WTC11 (cell line): ENCODE measurements at regions not wholly inside any gene's neighbourhood (a gene's known extent, or its start where the extent isn't known, plus 50 kb on each side); places are given as distances from the start of the nearest gene placed in this dataset.

Experiments used
- ATAC-seq: fragments of 200-7000 bp; cut with Tn5 transposase; 2 replicates; pipeline ENCODE4 v1.10.0; 2021; ENCODE audit warnings: mild to moderate bottlenecking, moderate library complexity
- CTCF ChIA-PET: fragments of 300-600 bp; sonication (Branson Sonifier 250); formaldehyde crosslinking; loops from one replicate; lab custom pipeline; 2021; ENCODE audit warnings: antibody characterized with exemption; lab: Charles Lee
- POLR2A ChIA-PET: fragments of 350-600 bp; sonication (Branson Sonifier 250); formaldehyde crosslinking; loops from one replicate; lab custom pipeline; 2021; ENCODE audit warnings: antibody characterized with exemption; lab: Charles Lee
- DNase-seq: peaks from one replicate; pipeline ENCODE4 v3.0.0; 2021; ENCODE audit warnings: low spot score
- H3K27ac Mint-ChIP-seq: 2 replicates; pipeline ENCODE4 v1.8.0; 2021; ENCODE audit warnings: mixed read lengths
- H3K27me3 Mint-ChIP-seq: 2 replicates; pipeline ENCODE4 v1.8.0; 2021; ENCODE audit warnings: low read depth, mild to moderate bottlenecking, moderate library complexity, mixed read lengths
- H3K36me3 Mint-ChIP-seq: 2 replicates; pipeline ENCODE4 v1.8.0; 2021; ENCODE audit warnings: mixed read lengths
- H3K4me1 Mint-ChIP-seq: 2 replicates; pipeline ENCODE4 v1.8.0; 2022; ENCODE audit warnings: mixed read lengths
- H3K4me3 Mint-ChIP-seq: 2 replicates; pipeline ENCODE4 v1.8.0; 2021; ENCODE audit warnings: mild to moderate bottlenecking, moderate library complexity, mixed read lengths
- H3K9me3 Mint-ChIP-seq: 2 replicates; pipeline ENCODE4 v1.8.0; 2021; ENCODE audit warnings: mixed read lengths
- AR ChIP-seq: fragments of 250-450 bp; sonication (Bioruptor Pico); IDR thresholded peaks from 2 replicates; pipeline ENCODE4 v1.9.0; 2021; ENCODE audit warnings: mild to moderate bottlenecking
- ARID4B ChIP-seq: sonication (generic); formaldehyde crosslinking; IDR thresholded peaks from 2 replicates; pipeline ENCODE4 v1.8.0; 2023; ENCODE audit warnings: missing genetic modification reagents, mild to moderate bottlenecking, borderline replicate concordance
- ATF1 ChIP-seq: sonication (generic); formaldehyde crosslinking; IDR thresholded peaks from 2 replicates; pipeline ENCODE4 v1.8.1; 2023; ENCODE audit warnings: mild to moderate bottlenecking, moderate library complexity, missing genetic modification reagents
- CTCF ChIP-seq: fragments of 200-600 bp; IDR thresholded peaks from 2 replicates; pipeline ENCODE4 v1.8.0; 2022; ENCODE audit warnings: antibody characterized with exemption
- EMX1 ChIP-seq: fragments of 250-450 bp; sonication (Bioruptor Pico); IDR thresholded peaks from 2 replicates; pipeline ENCODE4 v1.8.0; 2021; ENCODE audit warnings: mild to moderate bottlenecking
- ERG ChIP-seq: fragments of 250-450 bp; sonication (Bioruptor Pico); IDR thresholded peaks from 2 replicates; pipeline ENCODE4 v1.8.0; 2021; ENCODE audit warnings: mild to moderate bottlenecking
- FOXP4 ChIP-seq: sonication (generic); formaldehyde crosslinking; IDR thresholded peaks from 2 replicates; pipeline ENCODE4 v1.8.0; 2022; ENCODE audit warnings: mild to moderate bottlenecking, missing genetic modification reagents
- IRF2 ChIP-seq: sonication (generic); formaldehyde crosslinking; IDR thresholded peaks from 2 replicates; pipeline ENCODE4 v1.8.0; 2022; ENCODE audit warnings: low read depth, missing genetic modification reagents, borderline replicate concordance
- MLX ChIP-seq: sonication (generic); formaldehyde crosslinking; IDR thresholded peaks from 2 replicates; pipeline ENCODE4 v1.8.1; 2023; ENCODE audit warnings: mild to moderate bottlenecking, missing genetic modification reagents, moderate library complexity
- MXD4 ChIP-seq: fragments of 250-450 bp; sonication (Bioruptor Pico); IDR thresholded peaks from 2 replicates; pipeline ENCODE4 v1.8.0; 2021; ENCODE audit warnings: mild to moderate bottlenecking, moderate library complexity, borderline replicate concordance
- MYBL2 ChIP-seq: sonication (generic); formaldehyde crosslinking; IDR thresholded peaks from 2 replicates; pipeline ENCODE4 v1.8.1; 2023; ENCODE audit warnings: mild to moderate bottlenecking, moderate library complexity, missing genetic modification reagents
- NR1H2 ChIP-seq: sonication (generic); formaldehyde crosslinking; IDR thresholded peaks from 2 replicates; pipeline ENCODE4 v1.9.0; 2021; ENCODE audit warnings: mild to moderate bottlenecking, moderate library complexity, missing genetic modification reagents
- NR3C1 ChIP-seq: sonication (generic); formaldehyde crosslinking; conservative IDR thresholded peaks from 2 replicates; pipeline ENCODE4 v1.8.1; 2023; ENCODE audit warnings: low read depth, mild to moderate bottlenecking, missing genetic modification reagents
- USF2 ChIP-seq: sonication (generic); formaldehyde crosslinking; IDR thresholded peaks from 2 replicates; pipeline ENCODE4 v1.8.1; 2023; ENCODE audit warnings: mild to moderate bottlenecking, missing genetic modification reagents, moderate library complexity
- ZBTB21 ChIP-seq: sonication (generic); formaldehyde crosslinking; IDR thresholded peaks from 2 replicates; pipeline ENCODE4 v1.8.1; 2023; ENCODE audit warnings: mild to moderate bottlenecking, missing genetic modification reagents, borderline replicate concordance
- ZBTB43 ChIP-seq: sonication (generic); formaldehyde crosslinking; IDR thresholded peaks from 2 replicates; pipeline ENCODE4 v1.8.1; 2023; ENCODE audit warnings: mild to moderate bottlenecking, missing genetic modification reagents
- ZNF263 ChIP-seq: sonication (generic); formaldehyde crosslinking; IDR thresholded peaks from 2 replicates; pipeline ENCODE4 v1.8.1; 2022; ENCODE audit warnings: low read depth, mild to moderate bottlenecking, moderate library complexity, missing genetic modification reagents

- Mint-ChIP-seq H3K27me3 (no peaks in the 10 kb centered on the region), H3K27ac (no peak overlapping the region), H3K4me3 (no peak overlapping the region), H3K9me3 (peaks cover 11% of the 10 kb centered on the region), H3K4me1 (no peaks in the 10 kb centered on the region), H3K36me3 (no peaks in the 10 kb centered on the region)
- ATAC-seq (peak; percentile 73), DNase-seq (no peak)
- CTCF ChIA-PET: interaction anchor here (0.6 to 0.9 kb wide), 2 partner anchors 475 to 1119 kb away, joined by 3 read pairs; no protein-coding TSS in a partner anchor
- TF ChIP-seq MYBL2: no peak
- no peak for TF ChIP-seq MXD4 (CRISPR knock-in tag)
- no peak for TF ChIP-seq ZBTB21 (CRISPR knock-in tag)
- no peak for TF ChIP-seq EMX1 (CRISPR knock-in tag)
- no peak for TF ChIP-seq ARID4B (CRISPR knock-in tag)
- no peak for TF ChIP-seq CTCF
- no peak for TF ChIP-seq USF2
- no peak for TF ChIP-seq AR
- no peak for TF ChIP-seq IRF2 (CRISPR knock-in tag)
- TF ChIP-seq ERG: no peak
- TF ChIP-seq ZNF263: no peak
- TF ChIP-seq NR1H2 (CRISPR knock-in tag): no peak
- POLR2A ChIA-PET: no interaction called here
Measured at GRCh38 chr13:81012031-81012430, 671.1 kb upstream of the SPRY2 start.

- H3K9me3 Mint-ChIP-seq: peaks cover 29% of the 10 kb centered on the region
- H3K4me1 Mint-ChIP-seq: no peaks in the 10 kb centered on the region
- no peaks in the 10 kb centered on the region for H3K27me3 Mint-ChIP-seq
- no peak for ATAC-seq
- ChIA-PET CTCF (no interaction called here), POLR2A (no interaction called here)
- no peak overlapping the region for H3K27ac Mint-ChIP-seq
- no peak overlapping the region for H3K4me3 Mint-ChIP-seq
- peaks cover 10% of the 10 kb centered on the region for H3K36me3 Mint-ChIP-seq
- DNase-seq: no peak
- no peak for TF ChIP-seq FOXP4 (CRISPR knock-in tag)
- no peak for TF ChIP-seq ZBTB43 (CRISPR knock-in tag)
- no peak for TF ChIP-seq ATF1 (CRISPR knock-in tag)
- TF ChIP-seq MLX (CRISPR knock-in tag): no peak
- no peak for TF ChIP-seq NR3C1
Measured at GRCh38 chr13:81001828-81002385, 661.0 kb upstream of the SPRY2 start.
